ENCODE measurements at regions not wholly inside any gene's neighbourhood (a gene's known extent, or its start where the extent isn't known, plus 50 kb on each side); places are given as distances from the start of the nearest gene placed in this dataset.

DNA sequence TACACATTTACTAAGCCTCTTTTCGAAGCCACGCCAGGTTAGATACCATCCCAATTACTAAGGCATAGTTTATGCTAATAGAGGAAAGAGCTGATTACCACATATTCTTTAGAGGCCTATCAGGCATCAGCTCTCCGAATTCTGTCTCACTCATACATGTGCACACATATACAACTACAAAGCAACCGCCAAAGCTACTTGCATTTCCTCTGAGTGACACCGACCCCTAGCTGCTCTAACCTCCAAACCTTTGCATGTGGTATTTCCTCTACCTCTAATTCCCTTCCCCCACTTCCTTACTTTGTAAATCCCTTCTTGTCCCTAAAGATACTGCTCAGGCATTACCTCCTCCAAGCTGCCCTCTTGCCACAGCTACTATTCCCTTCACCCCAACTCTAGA is 107.2 kb downstream of the DUSP6 start:
- Histone ChIP-seq H3K36me3 (ENCODE audit: control insufficient read depth, insufficient read depth, low read length) (no peaks in the 10 kb centered on the region), H3K4me1 (no peaks in the 10 kb centered on the region), H3K9me3 (peaks cover 5% of the 10 kb centered on the region; the same call in 1 of the 2 replicates), H3K27me3 (replicated peaks; ENCODE audit: control insufficient read depth, insufficient read depth, low read length) (no peaks in the 10 kb centered on the region), H3K4me3 (ENCODE audit: low read depth, low read length) (no peak overlapping the region)
- H3K27me3 Mint-ChIP-seq (ENCODE audit: insufficient read depth, unreplicated experiment): peaks cover 4% of the 10 kb centered on the region
- DNase-seq: no peak
- H3K9me3 Mint-ChIP-seq (ENCODE audit: unreplicated experiment): no peaks in the 10 kb centered on the region
- ChIA-PET CTCF (no interaction called here), POLR2A (no interaction called here)
- no peaks in the 10 kb centered on the region for H3K4me1 Mint-ChIP-seq (ENCODE audit: low read depth, unreplicated experiment)
- no peak for TF ChIP-seq CTCF (IDR thresholded peaks at IDR 0.05; ENCODE audit: insufficient read depth in 1 of 2, low read depth in 1 of 2, low read length in 1 of 2, severe bottlenecking in 1 of 2, unreplicated experiment in 1 of 2)
- no peak overlapping the region for H3K27ac Mint-ChIP-seq (ENCODE audit: unreplicated experiment)
- no TSS peak for BruUV-seq (replicated peaks)
- no peaks in the 10 kb centered on the region for H3K36me3 Mint-ChIP-seq (ENCODE audit: insufficient read depth, unreplicated experiment)
- intact Hi-C loops (cut with micrococcal nuclease; ENCODE audit: unreplicated experiment): no loop called here
- H3K4me3 Mint-ChIP-seq (ENCODE audit: unreplicated experiment): no peak overlapping the region

DNA sequence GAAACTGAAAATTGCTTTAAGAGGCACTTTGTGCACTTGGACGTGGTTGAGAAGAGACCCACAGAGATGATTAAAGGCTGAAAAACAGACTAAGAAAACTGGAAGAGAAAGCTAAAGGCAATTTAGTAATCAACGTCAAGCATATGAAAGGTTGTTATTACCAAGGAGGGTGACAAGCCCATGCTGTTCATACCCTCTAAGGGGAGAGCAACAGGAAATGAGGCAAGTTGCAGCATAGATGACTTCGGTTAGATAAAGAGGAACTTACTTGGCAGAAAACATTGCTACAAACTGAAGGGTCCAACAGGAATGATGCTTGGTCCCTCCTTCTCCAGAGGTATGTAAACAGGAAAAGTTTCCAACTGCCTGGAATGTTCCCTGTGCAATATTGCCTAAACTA is 107.8 kb downstream of the DUSP6 start:
- Histone ChIP-seq H3K36me3 (ENCODE audit: control insufficient read depth, insufficient read depth, low read length) (no peaks in the 10 kb centered on the region), H3K9me3 (peaks cover 5% of the 10 kb centered on the region; the same call in 1 of the 2 replicates), H3K27me3 (replicated peaks; ENCODE audit: control insufficient read depth, insufficient read depth, low read length) (no peaks in the 10 kb centered on the region), H3K4me1 (no peaks in the 10 kb centered on the region), H3K4me3 (ENCODE audit: low read depth, low read length) (no peak overlapping the region)
- H3K36me3 Mint-ChIP-seq (ENCODE audit: insufficient read depth, unreplicated experiment): no peaks in the 10 kb centered on the region
- no peak for DNase-seq
- no peak for TF ChIP-seq CTCF (IDR thresholded peaks at IDR 0.05; ENCODE audit: insufficient read depth in 1 of 2, low read depth in 1 of 2, low read length in 1 of 2, severe bottlenecking in 1 of 2, unreplicated experiment in 1 of 2)
- no peaks in the 10 kb centered on the region for H3K4me1 Mint-ChIP-seq (ENCODE audit: low read depth, unreplicated experiment)
- ChIA-PET POLR2A (no interaction called here), CTCF (no interaction called here)
- H3K4me3 Mint-ChIP-seq (ENCODE audit: unreplicated experiment): no peak overlapping the region
- H3K9me3 Mint-ChIP-seq (ENCODE audit: unreplicated experiment): no peaks in the 10 kb centered on the region
- H3K27me3 Mint-ChIP-seq (ENCODE audit: insufficient read depth, unreplicated experiment): peaks cover 4% of the 10 kb centered on the region
- H3K27ac Mint-ChIP-seq (ENCODE audit: unreplicated experiment): no peak overlapping the region
- no TSS peak for BruUV-seq (replicated peaks)
- intact Hi-C loops (cut with micrococcal nuclease; ENCODE audit: unreplicated experiment): no loop called here

DNA sequence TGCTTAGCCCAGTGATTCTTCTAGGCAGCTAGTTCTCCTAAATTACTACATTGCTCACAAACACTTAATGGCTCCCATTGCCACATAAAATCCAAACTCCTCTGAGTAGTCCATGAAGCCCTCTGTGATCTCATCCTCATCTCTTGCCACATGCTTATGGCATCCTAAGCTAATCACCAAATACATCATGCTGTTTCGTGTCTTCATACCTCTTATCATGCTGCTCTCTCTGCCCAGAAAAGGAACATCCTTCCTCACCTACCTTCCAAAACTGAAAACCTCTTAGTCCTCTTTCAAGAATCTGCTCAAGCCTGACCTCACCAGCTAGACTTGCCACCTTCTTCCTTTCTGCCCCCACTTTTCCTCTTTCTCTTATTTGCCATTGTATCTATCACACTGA is 108.5 kb downstream of the DUSP6 start:
- Mint-ChIP-seq H3K36me3 (ENCODE audit: insufficient read depth, unreplicated experiment) (no peaks in the 10 kb centered on the region), H3K4me1 (ENCODE audit: low read depth, unreplicated experiment) (no peaks in the 10 kb centered on the region), H3K27me3 (ENCODE audit: insufficient read depth, unreplicated experiment) (peaks cover 4% of the 10 kb centered on the region), H3K4me3 (ENCODE audit: unreplicated experiment) (no peak overlapping the region), H3K9me3 (ENCODE audit: unreplicated experiment) (no peaks in the 10 kb centered on the region), H3K27ac (ENCODE audit: unreplicated experiment) (no peak overlapping the region)
- CTCF ChIA-PET: no interaction called here
- H3K27me3 ChIP-seq (replicated peaks; ENCODE audit: control insufficient read depth, insufficient read depth, low read length): no peaks in the 10 kb centered on the region
- no peak overlapping the region for H3K4me3 ChIP-seq (ENCODE audit: low read depth, low read length)
- H3K9me3 ChIP-seq: peaks cover 5% of the 10 kb centered on the region; the same call in 1 of the 2 replicates
- H3K4me1 ChIP-seq: no peaks in the 10 kb centered on the region
- intact Hi-C loops (cut with micrococcal nuclease; ENCODE audit: unreplicated experiment): no loop called here
- TF ChIP-seq CTCF (IDR thresholded peaks at IDR 0.05; ENCODE audit: insufficient read depth in 1 of 2, low read depth in 1 of 2, low read length in 1 of 2, severe bottlenecking in 1 of 2, unreplicated experiment in 1 of 2): no peak
- BruUV-seq (replicated peaks): no TSS peak
- no peak for DNase-seq
- POLR2A ChIA-PET: no interaction called here
- no peaks in the 10 kb centered on the region for H3K36me3 ChIP-seq (ENCODE audit: control insufficient read depth, insufficient read depth, low read length)

Measured in Caco-2 (cell line).